HG02588 (cell line): ENCODE measurements at regions not wholly inside any gene's neighbourhood (a gene's known extent, or its start where the extent isn't known, plus 50 kb on each side); places are given as distances from the start of the nearest gene placed in this dataset.
"Not testable (repeated sequence)": the region's sequence is repeated elsewhere in the genome, so short reads cannot be mapped to it uniquely, and the experiment has no call there.

Experiments used
- ATAC-seq: cut with Tn5 transposase; IDR thresholded peaks from one replicate; pipeline ENCODE4 v1.9.1; 2021; ENCODE audit warnings: mild to moderate bottlenecking, moderate library complexity; ENCODE audit not compliant: unreplicated experiment

GRCh38 chr14:105924951-105925591 lies 398.7 kb downstream of the TMEM121 start:
- no peak for ATAC-seq

DNA sequence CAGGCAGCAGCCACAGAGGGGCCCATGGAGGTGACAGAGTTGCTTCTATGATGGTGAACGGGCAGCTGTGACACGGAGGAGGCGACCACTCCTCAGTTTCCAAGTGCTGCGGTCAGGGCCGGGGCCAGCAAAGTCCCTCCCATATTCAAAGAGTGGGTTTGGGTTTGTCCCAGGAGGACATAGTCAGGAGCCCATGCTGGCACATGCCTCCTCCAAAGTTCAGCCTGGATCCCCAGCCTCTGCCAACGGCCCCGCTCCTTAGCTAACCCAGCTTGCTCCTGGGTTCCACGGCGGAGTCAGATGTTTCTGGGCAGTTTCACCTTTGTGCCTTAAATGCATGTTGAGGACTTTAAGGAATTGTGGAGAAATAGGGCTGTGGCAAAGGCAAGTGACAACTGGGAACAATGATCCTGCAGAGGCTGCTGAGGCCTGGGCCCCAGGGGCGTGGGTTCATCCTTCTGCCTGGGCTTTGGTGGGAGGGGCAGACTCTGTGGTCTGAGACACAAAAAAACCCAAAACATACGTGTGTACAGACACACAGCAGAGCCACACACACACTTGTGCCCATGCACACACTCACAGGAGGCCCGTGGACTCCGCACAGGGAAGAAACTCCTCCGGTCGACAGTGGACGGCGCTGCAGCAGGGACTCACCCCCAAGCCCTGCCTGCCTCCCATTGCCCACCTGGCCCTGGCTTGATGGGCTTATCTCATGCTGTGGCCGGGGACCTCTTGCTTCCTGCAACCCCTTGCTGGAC lies 399.4 kb downstream of the TMEM121 start:
- ATAC-seq, result no peak

- no peak for ATAC-seq
Measured at GRCh38 chr14:105926373-105927095, 400.2 kb downstream of the TMEM121 start.

- no peak for ATAC-seq
Measured at GRCh38 chr14:105927096-105928060, 401.0 kb downstream of the TMEM121 start.

- not testable (repeated sequence) for ATAC-seq
Measured at GRCh38 chr14:105928171-105929111, 402.1 kb downstream of the TMEM121 start.

DNA sequence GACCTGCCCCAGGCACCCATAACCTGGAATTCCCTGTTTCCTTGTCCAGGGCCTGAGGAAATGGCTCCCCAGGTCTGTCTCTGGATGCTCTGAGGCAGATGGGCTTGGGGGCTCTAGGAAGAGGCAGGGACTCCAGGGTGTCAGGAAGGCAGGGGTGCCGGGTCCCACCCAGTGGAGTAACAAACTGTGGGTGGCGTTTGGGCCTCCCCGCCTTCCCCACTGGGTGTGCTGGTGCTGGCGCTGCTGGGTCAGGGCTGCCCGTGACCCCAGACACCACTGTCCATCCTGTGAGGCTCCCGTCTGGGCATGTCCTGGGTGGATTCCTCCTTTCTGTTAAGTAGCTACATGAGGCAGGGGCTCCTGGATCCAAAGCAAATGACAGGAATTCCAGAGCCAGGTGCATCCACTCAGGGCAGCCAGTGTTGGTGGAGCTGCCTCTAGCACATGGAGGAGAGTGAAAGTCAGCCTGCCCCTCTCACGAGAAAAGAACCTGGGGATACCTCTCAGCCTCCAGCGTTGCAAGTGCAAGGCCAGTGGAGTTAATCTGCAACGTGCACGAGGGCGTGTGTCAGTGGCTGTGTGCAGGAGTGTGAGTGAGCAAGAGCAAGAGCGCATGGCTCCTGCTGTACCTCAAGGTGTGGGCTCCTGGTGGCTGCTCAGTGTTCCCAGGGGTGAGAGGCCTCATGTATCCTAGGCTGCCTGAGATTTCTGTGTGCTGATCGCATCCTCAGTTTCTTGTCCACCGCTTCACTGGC lies 403.1 kb downstream of the TMEM121 start:
- no peak for ATAC-seq

GRCh38 chr14:105930572-105930971 lies 404.2 kb downstream of the TMEM121 start:
- ATAC-seq, result no peak

GRCh38 chr14:105931808-105932483 lies 405.6 kb downstream of the TMEM121 start:
- ATAC-seq, result no peak

DNA sequence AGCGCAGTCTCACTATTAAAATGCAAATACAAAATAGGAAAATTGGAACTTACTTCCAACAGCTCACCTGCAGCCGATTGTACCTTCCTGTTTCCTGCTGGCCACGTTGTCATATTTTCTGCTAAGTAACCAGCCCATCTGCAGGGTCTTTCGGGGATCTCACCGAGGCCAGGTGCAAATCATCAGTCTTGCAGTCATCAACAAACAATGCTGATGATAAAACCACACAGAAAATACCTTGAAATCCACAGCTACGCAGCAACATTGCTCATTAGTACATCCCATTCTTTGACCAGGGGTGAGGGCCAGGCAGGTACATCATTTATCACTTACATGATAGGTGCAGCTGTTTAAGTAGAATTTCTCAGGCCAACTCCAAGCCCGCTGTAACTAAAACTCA lies 406.9 kb downstream of the TMEM121 start:
- no peak for ATAC-seq

GRCh38 chr14:105935384-105935783 lies 409.0 kb downstream of the TMEM121 start:
- ATAC-seq, result no peak

DNA sequence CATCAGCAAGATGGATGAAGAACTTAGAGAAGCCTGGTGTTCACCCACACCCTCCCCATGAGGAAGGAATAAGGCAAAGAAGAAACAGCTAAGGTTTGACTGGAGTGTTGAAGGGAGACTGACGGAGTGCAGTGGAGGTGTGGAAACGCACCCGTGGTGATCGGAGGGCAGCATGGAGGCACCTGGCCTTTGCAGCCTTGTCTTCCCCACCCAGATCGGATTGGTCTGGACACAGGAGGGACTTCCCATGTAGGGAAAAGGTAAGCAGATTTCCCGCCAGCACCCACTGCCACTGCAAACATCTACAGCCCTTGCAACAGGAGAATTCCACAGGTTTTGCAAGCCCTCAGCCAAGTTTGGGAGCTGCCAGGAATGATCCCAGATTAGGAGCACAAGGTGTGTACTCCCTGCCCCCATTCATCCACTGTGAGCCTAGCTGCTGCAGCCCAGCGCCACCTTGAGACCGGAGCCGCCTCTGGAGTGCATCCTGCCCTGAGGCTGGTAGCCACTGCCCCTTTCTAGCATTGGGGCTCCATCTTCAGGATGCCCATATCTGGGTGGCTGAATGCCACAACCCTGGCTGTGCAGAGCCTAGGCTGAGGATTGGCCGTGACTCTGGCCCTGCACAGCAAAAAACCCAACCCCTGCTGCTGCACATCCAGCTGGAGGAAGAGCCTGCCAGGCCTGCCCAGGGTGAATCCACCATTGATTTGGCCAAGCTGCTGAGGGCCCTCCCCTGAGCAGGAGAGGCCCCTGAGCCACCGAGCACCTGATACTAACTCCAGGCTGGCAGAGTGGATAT lies 411.1 kb downstream of the TMEM121 start:
- no peak for ATAC-seq

DNA sequence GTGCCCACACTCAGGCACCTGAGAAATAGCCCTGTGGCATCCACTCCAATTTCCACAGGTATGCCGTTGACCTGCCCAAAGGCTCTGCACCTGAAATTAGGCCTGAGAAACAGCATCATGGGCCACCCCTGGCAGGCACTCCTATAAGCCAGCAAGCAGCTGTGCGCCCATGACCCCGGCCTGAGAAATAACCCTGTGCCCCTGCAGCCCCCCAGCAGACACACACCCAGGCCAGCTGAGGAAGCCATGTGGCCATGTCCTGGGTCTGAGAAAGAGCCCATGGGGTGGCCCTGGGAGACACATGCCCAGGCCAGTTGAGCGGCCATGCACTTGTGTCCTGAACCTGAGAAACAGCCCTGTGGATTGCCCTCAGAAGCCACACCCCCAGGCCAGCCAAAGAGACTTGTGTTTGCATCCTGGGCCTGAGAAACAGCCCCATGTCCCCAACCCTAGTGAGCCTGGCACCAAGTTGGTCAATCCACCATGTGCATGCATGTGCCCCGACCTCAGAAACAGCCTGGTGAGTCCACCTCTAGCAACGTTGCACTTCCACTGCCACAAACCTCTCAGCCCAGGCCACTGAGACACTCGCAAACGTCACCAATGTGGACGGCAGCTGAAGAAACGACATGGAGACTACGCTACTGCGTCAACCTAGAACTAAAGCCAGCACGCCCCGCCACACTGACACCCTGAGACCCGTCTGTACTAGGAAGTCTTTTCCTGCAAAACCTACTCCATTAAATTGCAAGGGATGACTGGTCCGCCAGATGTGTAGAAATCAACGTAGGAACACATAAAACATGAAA lies 411.9 kb downstream of the TMEM121 start:
- ATAC-seq, result no peak

- no peak for ATAC-seq
Measured at GRCh38 chr14:105938959-105939358, 412.6 kb downstream of the TMEM121 start.

DNA sequence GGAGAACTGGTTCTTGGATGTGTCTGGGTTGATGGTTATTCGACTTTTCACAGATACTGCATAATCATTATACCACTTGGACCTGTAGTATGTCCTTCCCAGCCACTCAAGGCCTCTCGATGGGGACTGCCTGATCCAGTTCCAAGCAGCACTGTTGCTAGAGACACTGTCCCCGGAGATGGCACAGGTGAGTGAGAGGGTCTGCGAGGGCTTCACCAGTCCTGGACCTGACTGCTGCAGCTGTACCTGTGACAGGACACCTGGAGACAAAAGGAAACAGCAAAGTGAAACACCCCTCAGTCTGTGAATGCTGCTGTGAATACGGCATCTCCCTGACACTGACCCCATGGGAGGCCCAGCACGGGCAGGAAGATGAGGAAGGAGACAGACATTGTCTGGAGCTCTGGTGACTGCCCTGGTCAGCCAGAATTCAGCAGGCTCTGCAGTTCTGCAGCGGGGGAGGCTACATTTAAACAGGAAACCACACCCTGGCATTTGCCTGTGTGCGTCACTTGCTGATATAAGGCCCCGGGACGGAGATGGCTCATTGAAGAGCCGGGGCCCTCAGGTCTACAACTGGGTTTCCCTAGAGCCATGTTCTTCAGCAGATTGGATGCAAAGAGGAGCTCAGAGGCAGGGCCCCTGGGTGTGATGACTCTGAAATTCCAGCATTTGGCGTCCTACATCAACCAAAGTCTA lies 413.6 kb downstream of the TMEM121 start:
- ATAC-seq, result no peak

- no peak for ATAC-seq
Measured at GRCh38 chr14:105940534-105941225, 414.3 kb downstream of the TMEM121 start.
